Activated effector memory CD4-positive, alpha-beta T cell treated with Interleukin-2 at 50 U/mL for 16 hours (primary cell): ENCODE measurements at regions not wholly inside any gene's neighbourhood (a gene's known extent, or its start where the extent isn't known, plus 50 kb on each side); places are given as distances from the start of the nearest gene placed in this dataset.

ENCODE experiments used
- DNase-seq: peaks from one replicate; pipeline ENCODE4 v3.0.0-alpha.2; 2020

DNA sequence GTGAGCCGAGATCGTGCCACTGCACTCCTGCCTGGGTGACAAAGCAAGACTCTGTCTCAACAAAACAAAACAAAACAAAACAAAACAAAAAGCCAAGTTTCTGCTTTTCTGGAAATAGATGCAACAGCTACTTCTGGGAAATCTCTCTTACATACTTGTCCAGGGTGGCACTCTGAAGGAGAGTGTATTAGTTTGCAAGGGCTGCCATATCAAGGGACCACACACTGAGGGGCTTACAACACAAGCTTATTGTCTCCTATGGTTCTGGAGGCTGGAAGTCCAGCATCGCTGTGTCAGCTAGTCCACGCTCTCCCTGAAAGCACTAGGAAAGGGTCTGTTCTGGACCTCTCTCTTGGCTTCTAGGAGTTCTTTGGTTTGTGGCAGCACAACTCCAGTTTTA lies 277.9 kb upstream of the WWC1 start:
- no peak for DNase-seq

GRCh38 chr5:168014433-168015123 lies 276.9 kb upstream of the WWC1 start:
- no peak for DNase-seq

GRCh38 chr5:168015506-168015905 lies 275.9 kb upstream of the WWC1 start:
- no peak for DNase-seq

GRCh38 chr5:168017313-168017712 lies 274.1 kb upstream of the WWC1 start:
- no peak for DNase-seq

GRCh38 chr5:168019143-168019542 lies 272.3 kb upstream of the WWC1 start:
- DNase-seq: no peak

- DNase-seq: no peak
Measured at GRCh38 chr5:168020542-168021294, 270.7 kb upstream of the WWC1 start.

DNA sequence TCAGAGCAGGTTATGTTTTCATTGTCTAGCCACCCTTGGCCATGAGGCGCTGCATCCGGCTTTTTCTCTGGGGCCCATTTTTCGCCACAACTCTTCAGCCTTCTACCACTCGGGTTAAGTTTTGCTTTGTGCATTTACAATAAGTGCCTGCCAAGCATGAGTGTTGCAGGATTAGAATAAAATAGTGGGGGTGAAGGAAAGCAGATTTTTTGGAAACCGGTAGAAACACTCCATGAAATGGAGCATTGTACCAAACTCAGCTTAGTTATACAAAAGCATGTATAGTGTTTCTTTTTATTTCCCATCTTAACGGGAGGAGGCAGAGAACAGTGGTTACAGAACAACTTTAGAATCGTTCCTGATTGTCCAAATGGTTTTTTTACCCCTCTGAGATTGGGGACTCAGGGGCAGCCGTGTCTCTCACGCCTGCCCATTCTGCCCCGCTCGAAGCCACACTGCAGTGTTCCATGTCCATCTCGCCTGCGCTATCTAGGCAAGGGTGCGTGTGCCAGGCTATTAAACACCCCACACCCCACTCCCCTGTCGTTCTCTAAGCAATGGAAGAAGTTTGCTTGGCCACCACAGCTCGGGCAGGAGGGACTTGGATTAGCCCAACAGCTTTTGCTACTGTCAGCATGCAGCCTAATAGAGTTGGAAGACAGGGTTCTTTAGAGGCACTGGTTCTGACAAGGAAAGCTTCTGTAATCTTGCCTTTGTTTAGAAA lies 268.8 kb upstream of the WWC1 start:
- DNase-seq: no peak

DNA sequence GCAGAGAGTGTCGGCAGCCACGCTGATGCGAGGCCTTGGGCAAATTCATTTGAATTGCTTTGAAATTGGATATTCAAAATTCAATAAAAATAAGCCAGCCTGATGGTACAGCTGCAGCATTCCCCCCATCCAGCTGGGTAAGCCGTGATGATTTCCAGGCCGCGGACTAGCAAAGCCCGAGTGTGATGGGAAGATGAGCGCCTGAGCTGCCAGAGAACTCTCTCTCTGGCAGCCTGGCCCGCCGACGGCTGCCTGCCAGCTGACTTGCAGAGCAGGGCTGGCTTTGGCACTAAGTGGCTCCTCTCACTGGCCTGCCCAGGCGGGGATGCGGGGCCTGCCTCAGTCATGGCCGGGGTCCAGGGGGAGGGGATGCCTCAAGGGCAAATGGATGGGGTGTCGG lies 268.3 kb upstream of the WWC1 start:
- no peak for DNase-seq

GRCh38 chr5:168024306-168024705 lies 267.1 kb upstream of the WWC1 start:
- no peak for DNase-seq

GRCh38 chr5:168027007-168027406 lies 264.4 kb upstream of the WWC1 start:
- no peak for DNase-seq

DNA sequence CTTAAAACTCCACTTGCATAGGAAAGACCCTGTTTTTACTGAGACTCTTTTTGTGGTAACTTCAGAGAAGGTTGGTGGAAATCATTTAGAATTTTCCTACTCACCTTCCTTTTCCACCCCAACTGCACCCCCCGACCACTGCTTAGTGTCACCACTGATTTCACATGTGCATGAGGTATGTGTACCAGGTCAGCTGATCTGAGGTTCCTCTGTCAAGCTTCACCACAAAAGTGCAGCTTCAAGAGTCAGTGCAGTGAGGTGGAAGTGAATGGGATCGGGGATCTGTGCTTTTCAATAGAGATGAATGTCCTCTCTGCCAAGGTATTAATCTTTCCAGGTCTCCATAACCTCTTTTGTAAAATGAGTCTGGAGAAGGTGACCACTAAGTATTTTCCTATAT lies 260.5 kb upstream of the WWC1 start:
- no peak for DNase-seq

GRCh38 chr5:168031614-168032013 lies 259.8 kb upstream of the WWC1 start:
- no peak for DNase-seq

GRCh38 chr5:168039039-168039438 lies 252.4 kb upstream of the WWC1 start:
- no peak for DNase-seq

DNA sequence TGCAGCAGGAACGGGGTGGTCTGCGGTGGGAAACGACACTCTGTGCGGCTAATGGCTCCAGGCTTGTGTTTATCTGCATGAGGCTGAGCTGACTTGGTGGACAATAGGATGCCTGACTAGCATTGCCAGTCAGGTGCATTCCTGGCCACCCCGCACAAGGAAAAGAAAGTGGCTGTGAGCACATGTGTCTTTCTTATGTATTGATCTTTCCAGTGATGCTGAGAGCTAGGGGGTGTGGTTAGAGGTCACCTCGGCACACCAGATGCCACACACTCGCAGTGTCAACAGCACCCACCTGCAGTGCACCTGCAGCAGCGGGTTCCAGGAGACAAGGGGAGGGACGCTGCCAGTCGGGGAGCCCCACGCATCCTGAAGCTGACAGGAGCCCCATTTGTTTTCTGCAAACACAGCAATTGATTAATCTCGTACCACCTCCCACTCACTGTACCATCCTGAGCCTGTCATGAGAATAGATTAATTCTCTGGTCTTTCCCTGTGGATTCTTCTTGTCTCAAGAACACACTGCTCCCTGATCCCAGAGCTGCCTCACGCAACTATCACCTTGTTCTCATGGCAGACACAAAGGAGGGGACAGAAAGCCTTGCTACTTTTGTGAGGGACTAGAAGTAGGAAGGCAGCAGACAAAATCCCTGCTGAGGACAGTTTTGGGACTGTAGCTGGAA lies 251.7 kb upstream of the WWC1 start:
- no peak for DNase-seq

DNA sequence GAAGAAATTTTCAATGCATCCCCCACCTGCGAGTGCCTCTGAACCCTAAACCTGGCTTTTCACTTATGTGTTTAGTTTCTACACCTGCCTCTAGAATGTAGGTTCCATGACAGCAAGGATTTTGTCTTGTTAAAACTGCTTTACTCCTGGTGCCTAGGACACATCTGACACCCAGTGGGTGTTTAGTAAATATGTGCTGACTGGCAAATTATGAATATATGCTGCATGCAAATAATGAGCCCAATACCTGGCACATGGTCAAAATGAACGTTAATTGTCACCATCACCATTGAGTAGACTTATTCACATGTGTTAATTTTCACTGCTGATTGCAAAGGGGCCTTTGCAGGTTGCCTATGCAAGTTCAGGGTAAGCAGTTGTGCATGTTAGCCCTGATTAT lies 249.9 kb upstream of the WWC1 start:
- no peak for DNase-seq

DNA sequence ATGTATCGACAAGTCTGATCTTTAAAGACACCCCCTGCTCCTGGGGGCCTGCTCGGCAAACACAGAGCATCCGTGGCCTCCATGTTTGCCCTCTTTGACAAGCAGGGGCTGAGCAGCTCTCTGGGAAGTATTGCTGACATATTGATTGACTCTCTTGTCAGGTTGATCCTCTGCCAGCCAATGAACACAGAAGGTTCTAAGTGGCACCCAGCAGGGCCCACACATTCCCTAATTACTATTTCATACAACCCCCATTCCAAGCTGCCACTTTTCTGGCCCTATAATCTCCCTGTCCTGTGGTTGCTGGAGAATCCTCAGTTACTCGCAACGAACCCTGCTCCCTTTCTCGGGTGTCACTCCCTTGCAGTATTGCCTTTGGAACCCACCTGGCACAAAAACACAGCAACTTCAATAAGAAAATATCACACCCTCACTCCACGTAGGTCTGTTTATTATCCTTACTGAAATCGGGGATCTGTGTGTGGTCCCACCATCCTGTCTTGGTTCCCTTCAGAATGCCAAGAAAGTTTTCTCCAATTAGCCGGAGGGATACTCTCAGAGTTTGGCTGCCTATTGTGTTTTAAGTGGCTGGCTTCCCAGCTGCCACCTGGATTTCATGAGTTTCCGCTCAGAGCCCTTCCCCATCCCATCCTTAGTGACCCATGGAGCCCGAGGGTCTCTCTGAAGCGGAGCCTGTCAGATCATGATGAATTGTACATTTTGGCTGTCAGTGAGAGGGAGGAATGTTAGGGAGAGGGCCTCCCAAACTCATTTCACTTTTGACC lies 249.0 kb upstream of the WWC1 start:
- no peak for DNase-seq

DNA sequence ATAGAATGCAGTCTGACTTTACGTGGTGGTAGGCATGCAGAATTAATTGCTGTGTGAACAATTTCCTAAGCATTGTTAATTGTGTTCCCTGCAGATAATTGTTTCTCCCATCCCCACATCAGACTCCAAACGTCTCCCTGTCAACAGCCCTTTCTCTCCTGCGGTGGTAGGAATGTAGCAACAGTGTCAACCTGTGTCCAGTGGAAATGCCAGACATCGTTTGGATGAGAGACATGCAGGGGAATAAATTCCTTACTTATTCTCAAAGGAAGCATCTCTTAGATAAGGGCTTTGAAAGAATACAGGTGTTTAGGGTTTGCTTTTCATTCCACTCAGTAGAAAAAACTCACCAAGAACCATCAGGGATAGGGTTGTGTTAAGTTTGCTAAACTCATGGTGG lies 245.3 kb upstream of the WWC1 start:
- no peak for DNase-seq

- DNase-seq: no peak
Measured at GRCh38 chr5:168047043-168047668, 244.3 kb upstream of the WWC1 start.

DNA sequence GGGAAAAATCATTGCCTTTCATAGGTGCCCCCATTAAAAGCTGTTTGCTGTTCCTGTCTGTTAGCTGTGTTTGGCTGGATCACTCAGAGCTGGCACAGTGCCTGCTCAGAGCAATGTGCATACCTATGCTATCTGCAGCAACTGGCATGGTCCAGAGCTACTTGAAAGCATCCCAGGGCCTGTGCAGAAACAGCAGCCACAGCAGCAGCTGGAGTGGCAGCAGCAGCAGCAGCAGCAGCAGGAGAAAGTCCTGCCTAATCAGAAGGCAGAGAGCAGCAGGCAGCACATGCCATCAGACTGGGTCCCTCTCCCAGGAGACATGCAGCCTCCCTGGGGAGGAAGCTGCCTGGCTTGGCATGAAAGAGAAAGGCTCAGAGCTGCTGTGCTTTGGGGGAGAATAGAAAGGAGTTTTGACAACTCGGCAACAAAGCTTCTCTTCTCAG lies 243.8 kb upstream of the WWC1 start:
- DNase-seq: no peak

- DNase-seq: no peak
Measured at GRCh38 chr5:168048486-168048885, 243.0 kb upstream of the WWC1 start.

DNA sequence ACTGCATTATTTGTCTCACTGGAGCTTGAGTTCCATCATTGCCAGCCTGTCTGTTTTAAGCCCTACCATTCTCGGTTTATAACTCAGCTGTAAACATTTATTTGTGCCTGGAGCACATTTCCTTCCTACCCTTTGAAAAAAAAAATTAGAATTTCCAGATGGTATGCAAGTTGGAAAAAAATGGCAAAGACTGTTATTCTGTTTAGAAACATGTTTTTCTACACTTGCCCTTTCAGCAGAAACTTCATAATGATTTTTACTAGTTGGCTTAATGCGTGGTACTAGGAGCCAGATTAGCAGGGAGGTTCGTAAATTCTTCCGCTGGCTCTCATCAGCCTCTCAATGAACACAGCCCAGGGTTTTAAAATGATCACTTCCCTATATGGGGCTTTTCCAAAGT lies 238.8 kb upstream of the WWC1 start:
- no peak for DNase-seq

- DNase-seq: no peak
Measured at GRCh38 chr5:168054091-168054490, 237.4 kb upstream of the WWC1 start.
